CD14-positive monocyte (primary cell): ENCODE measurements at regions not wholly inside any gene's neighbourhood (a gene's known extent, or its start where the extent isn't known, plus 50 kb on each side); places are given as distances from the start of the nearest gene placed in this dataset.

Source experiments
- DNase-seq, 3 donors: peaks; one replicate each; pipeline ENCODE4 v3.0.0-alpha.2; 2011 to 2022
- H2AFZ ChIP-seq: 2 replicates; pipeline ENCODE4 v1.6.0; 2012; ENCODE audit warnings: mild to moderate bottlenecking, low read depth, low read length, inconsistent platforms; ENCODE audit not compliant: insufficient read depth, poor library complexity, severe bottlenecking
- H3K27ac ChIP-seq, 2 donors: 1 replicate in 1 of 2; 2 replicates in 1 of 2; pipeline ENCODE4 v1.5.1; 2012 to 2013; ENCODE audit warnings: low read length in 2 of 2, control low read depth in 1 of 2, inconsistent platforms in 1 of 2, low read depth in 1 of 2, mild to moderate bottlenecking in 1 of 2
- H3K27me3 ChIP-seq, 2 donors: one replicate each; pipeline versions ENCODE4 v1.6.0 to v1.6.1; 2011 to 2013; ENCODE audit warnings: low read length in 2 of 2; ENCODE audit not compliant: control insufficient read depth in 2 of 2, insufficient read depth in 2 of 2
- H3K36me3 ChIP-seq, 2 donors: replicated peaks in 1 of 2; 1 replicate in 1 of 2; 2 replicates in 1 of 2; pipeline versions ENCODE4 v1.5.1 to v1.6.1; 2012 to 2013; ENCODE audit warnings: low read length in 2 of 2, control low read depth in 1 of 2, inconsistent platforms in 1 of 2, mild to moderate bottlenecking in 1 of 2; ENCODE audit not compliant: insufficient read depth in 2 of 2, control insufficient read depth in 1 of 2
- H3K4me1 ChIP-seq, 2 donors: 1 replicate in 1 of 2; 2 replicates in 1 of 2; pipeline versions ENCODE4 v1.5.1 to v1.6.1; 2012 to 2013; ENCODE audit warnings: low read length in 2 of 2, control low read depth in 1 of 2, inconsistent platforms in 1 of 2, mild to moderate bottlenecking in 1 of 2, moderate library complexity in 1 of 2; ENCODE audit not compliant: insufficient read depth in 2 of 2, control insufficient read depth in 1 of 2
- H3K4me2 ChIP-seq: replicated peaks from 2 replicates; pipeline ENCODE3; 2012; ENCODE audit warnings: low read length, moderate library complexity, mild to moderate bottlenecking; ENCODE audit not compliant: poor library complexity, severe bottlenecking; ENCODE audit errors: extremely low read depth
- H3K4me3 ChIP-seq, 3 experiments: fragments of 200-600 bp in 1 of 3; sonication (generic) in 1 of 3; replicated peaks in 1 of 3; 1 replicate in 2 of 3; 2 replicates in 1 of 3; pipeline ENCODE4 v1.5.1; 2011 to 2013; ENCODE audit warnings: low read length in 3 of 3, mild to moderate bottlenecking in 3 of 3, control low read depth in 2 of 3, low read depth in 2 of 3, inconsistent platforms in 1 of 3, moderate library complexity in 1 of 3
- H3K79me2 ChIP-seq: 2 replicates; pipeline ENCODE4 v1.6.0; 2012; ENCODE audit warnings: mild to moderate bottlenecking, control low read depth, inconsistent platforms, low read length, moderate library complexity; ENCODE audit not compliant: insufficient read depth
- H3K9ac ChIP-seq: 2 replicates; pipeline ENCODE4 v1.6.0; 2017; ENCODE audit warnings: low read length, mild to moderate bottlenecking; ENCODE audit not compliant: insufficient read depth, poor library complexity, severe bottlenecking
- H3K9me3 ChIP-seq, 2 donors: replicated peaks in 1 of 2; 1 replicate in 1 of 2; 2 replicates in 1 of 2; pipeline versions ENCODE4 v1.5.1 to v1.6.1; 2012 to 2013; ENCODE audit warnings: low read length in 2 of 2, control low read depth in 1 of 2; ENCODE audit not compliant: control insufficient read depth in 1 of 2, insufficient read depth in 1 of 2
- H4K20me1 ChIP-seq: 2 replicates; pipeline ENCODE4 v1.6.0; 2012; ENCODE audit warnings: mild to moderate bottlenecking, low read length, control low read depth, moderate library complexity; ENCODE audit not compliant: insufficient read depth
- H3K27ac Mint-ChIP-seq, 7 donors: one replicate each; pipeline ENCODE4 v1.8.0; 2020; ENCODE audit warnings: mild to moderate bottlenecking in 7 of 7, mixed read lengths in 7 of 7, moderate library complexity in 6 of 7, inconsistent platforms in 2 of 7
- H3K27me3 Mint-ChIP-seq, 3 donors: one replicate each; pipeline ENCODE4 v1.8.0; 2021 to 2022; ENCODE audit warnings: low read depth in 3 of 3, mild to moderate bottlenecking in 3 of 3, mixed read lengths in 3 of 3, moderate library complexity in 3 of 3, inconsistent platforms in 1 of 3
- H3K36me3 Mint-ChIP-seq, 2 donors: one replicate each; pipeline ENCODE4 v1.8.0; 2020; ENCODE audit warnings: mixed read lengths in 2 of 2, inconsistent platforms in 1 of 2, mild to moderate bottlenecking in 1 of 2
- H3K4me1 Mint-ChIP-seq: one replicate; pipeline ENCODE4 v1.8.0; 2020; ENCODE audit warnings: mild to moderate bottlenecking, mixed read lengths
- H3K4me3 Mint-ChIP-seq, 2 donors: one replicate each; pipeline ENCODE4 v1.8.0; 2020; ENCODE audit warnings: mild to moderate bottlenecking in 2 of 2, mixed read lengths in 2 of 2, moderate library complexity in 1 of 2
- H3K9me3 Mint-ChIP-seq, 7 donors: one replicate each; pipeline ENCODE4 v1.8.0; 2020 to 2022; ENCODE audit warnings: mixed read lengths in 7 of 7, mild to moderate bottlenecking in 6 of 7, moderate library complexity in 6 of 7, inconsistent platforms in 2 of 7
- WGBS: methylation state at CpG from one replicate; pipeline ENCODE4 v1.1.5; 2013; ENCODE audit warnings: missing lambda C conversion rate; ENCODE audit not compliant: insufficient coverage; 5-methylcytosine and 5-hydroxymethylcytosine counted together
- intact Hi-C, 2 donors: fragments of 100-400 bp; cut with micrococcal nuclease; formaldehyde crosslinking; loops; one replicate each; pipeline versions ENCODE4 v1.15.0 to v1.15.1; 2023
- TF ChIP-seq, protein P1 (sequence below): fragments of 200-600 bp; IDR thresholded peaks from one replicate; pipeline ENCODE4 v1.8.0; 2022; ENCODE audit warnings: antibody characterized with exemption, mild to moderate bottlenecking

DNA sequence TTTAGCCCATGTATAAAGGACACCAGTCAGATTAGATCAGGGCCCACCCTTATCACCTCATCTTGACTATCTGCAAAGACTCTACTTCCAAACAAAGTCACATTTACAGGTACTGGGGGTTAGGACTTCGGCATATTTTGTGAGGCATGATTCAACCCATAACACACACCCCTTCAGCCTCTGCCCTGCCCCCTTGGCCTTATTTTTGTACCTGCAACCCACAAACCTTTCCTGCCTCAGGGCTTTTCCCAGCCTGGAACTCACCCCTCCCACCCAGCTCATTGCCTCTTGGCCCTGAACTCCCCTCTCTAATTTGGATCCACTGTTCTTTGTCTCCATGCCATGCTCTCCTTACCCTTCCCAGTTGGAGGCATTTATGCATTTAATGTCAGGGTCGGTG lies 1116.9 kb downstream of the TBC1D22A start:
- peaks cover 0 to 7% (median 0%) of the 10 kb centered on the region in 3 donors for H3K27me3 Mint-ChIP-seq
- H3K27ac ChIP-seq = no peak overlapping the region
- H3K4me3 ChIP-seq = no peak overlapping the region
- H3K36me3 ChIP-seq = no peaks in the 10 kb centered on the region
- 100% methylated on average over 1 of the region's 2 CpGs for WGBS
- H4K20me1 ChIP-seq = no peaks in the 10 kb centered on the region
- H3K4me2 ChIP-seq = no peak overlapping the region
- no peaks in the 10 kb centered on the region for H3K4me1 ChIP-seq
- H3K36me3 Mint-ChIP-seq = no peaks in the 10 kb centered on the region
- intact Hi-C loops = no loop called here
- H3K27me3 ChIP-seq = no peaks in the 10 kb centered on the region
- H3K9me3 Mint-ChIP-seq = peaks cover 0 to 5% (median 0%) of the 10 kb centered on the region in 7 donors
- TF ChIP-seq, protein P1, sequence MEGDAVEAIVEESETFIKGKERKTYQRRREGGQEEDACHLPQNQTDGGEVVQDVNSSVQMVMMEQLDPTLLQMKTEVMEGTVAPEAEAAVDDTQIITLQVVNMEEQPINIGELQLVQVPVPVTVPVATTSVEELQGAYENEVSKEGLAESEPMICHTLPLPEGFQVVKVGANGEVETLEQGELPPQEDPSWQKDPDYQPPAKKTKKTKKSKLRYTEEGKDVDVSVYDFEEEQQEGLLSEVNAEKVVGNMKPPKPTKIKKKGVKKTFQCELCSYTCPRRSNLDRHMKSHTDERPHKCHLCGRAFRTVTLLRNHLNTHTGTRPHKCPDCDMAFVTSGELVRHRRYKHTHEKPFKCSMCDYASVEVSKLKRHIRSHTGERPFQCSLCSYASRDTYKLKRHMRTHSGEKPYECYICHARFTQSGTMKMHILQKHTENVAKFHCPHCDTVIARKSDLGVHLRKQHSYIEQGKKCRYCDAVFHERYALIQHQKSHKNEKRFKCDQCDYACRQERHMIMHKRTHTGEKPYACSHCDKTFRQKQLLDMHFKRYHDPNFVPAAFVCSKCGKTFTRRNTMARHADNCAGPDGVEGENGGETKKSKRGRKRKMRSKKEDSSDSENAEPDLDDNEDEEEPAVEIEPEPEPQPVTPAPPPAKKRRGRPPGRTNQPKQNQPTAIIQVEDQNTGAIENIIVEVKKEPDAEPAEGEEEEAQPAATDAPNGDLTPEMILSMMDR = no peak
- no peaks in the 10 kb centered on the region for H3K79me2 ChIP-seq
- H3K4me1 Mint-ChIP-seq = no peaks in the 10 kb centered on the region
- H3K4me3 Mint-ChIP-seq = no peak overlapping the region
- H3K9me3 ChIP-seq = no peaks in the 10 kb centered on the region
- H2AFZ ChIP-seq = no peak overlapping the region
- H3K27ac Mint-ChIP-seq = no peak overlapping the region
- H3K9ac ChIP-seq = no peak overlapping the region
- DNase-seq = no peak

DNA sequence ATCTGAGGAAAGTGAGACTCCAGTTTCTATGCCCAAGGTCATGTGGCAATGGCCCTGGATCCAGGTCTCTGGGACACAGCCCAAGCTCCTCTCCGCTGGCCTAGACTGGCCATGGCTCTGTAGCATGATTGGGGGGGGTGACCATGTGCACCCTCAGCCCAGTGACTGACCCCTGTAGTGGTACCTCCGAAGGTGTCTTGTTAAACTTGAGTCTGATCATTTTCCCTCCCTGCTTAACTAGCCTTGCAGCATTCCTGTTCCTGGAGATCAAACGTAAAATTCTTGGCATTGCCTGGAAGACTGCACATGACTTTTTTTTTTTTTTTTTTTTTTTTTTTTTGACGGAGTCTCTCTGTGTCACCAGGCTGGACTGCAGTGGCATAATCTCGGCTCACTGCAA lies 1116.0 kb downstream of the TBC1D22A start:
- Histone ChIP-seq H3K36me3 (no peaks in the 10 kb centered on the region), H3K4me3 (no peak overlapping the region), H3K27me3 (no peaks in the 10 kb centered on the region), H2AFZ (no peak overlapping the region), H3K9me3 (no peaks in the 10 kb centered on the region), H3K4me2 (no peak overlapping the region), H3K27ac (no peak overlapping the region), H3K79me2 (no peaks in the 10 kb centered on the region), H3K4me1 (no peaks in the 10 kb centered on the region), H3K9ac (no peak overlapping the region), H4K20me1 (no peaks in the 10 kb centered on the region)
- Mint-ChIP-seq H3K36me3 (no peaks in the 10 kb centered on the region), H3K4me3 (no peak overlapping the region), H3K27me3 (peaks cover 0 to 7% (median 0%) of the 10 kb centered on the region in 3 donors), H3K9me3 (peaks cover 0 to 4% (median 0%) of the 10 kb centered on the region in 7 donors), H3K27ac (no peak overlapping the region), H3K4me1 (no peaks in the 10 kb centered on the region)
- intact Hi-C loops = no loop called here
- WGBS = 90% methylated on average over 3 of the region's 5 CpGs
- TF ChIP-seq, protein P1 = no peak
- DNase-seq = no peak
